Body of pancreas (tissue), 4 donors: ENCODE measurements at regions not wholly inside any gene's neighbourhood (a gene's known extent, or its start where the extent isn't known, plus 50 kb on each side); places are given as distances from the start of the nearest gene placed in this dataset.

Source experiments
- POLR2A ChIP-seq, 3 donors: fragments of 450-650 bp; IDR thresholded peaks; one replicate each; pipeline ENCODE4 v1.6.1; 2016; ENCODE audit warnings: antibody characterized with exemption in 3 of 3, mild to moderate bottlenecking in 2 of 3
- TF ChIP-seq, protein P1 (sequence below), 7 experiments: fragments of 450-650 bp in 4 of 7; fragments of 200-600 bp in 3 of 7; sonication (generic) in 3 of 7; IDR thresholded peaks; one replicate each; pipeline ENCODE4 v1.5.1; 2016 to 2019; ENCODE audit warnings: antibody characterized with exemption in 7 of 7

DNA sequence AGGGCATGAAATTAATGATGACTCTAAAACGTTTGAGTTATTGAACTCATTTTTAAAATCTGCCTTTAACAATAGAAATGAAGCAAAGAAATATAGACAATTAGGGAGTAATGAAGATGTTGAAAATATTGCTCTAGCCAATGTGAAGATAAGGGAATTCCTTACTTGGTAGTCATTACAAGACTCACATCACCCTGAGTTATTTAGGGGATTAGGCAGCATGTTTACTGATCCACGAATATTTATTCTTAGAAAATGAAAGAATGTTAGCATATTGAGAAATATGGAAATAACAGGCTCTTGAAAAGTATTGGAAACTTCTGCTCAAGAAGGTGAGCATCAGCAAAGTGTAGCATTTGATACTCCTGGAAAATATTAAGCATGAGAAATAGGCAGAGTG lies 398.1 kb upstream of the ARPP21 start:
- TF ChIP-seq, protein P1, sequence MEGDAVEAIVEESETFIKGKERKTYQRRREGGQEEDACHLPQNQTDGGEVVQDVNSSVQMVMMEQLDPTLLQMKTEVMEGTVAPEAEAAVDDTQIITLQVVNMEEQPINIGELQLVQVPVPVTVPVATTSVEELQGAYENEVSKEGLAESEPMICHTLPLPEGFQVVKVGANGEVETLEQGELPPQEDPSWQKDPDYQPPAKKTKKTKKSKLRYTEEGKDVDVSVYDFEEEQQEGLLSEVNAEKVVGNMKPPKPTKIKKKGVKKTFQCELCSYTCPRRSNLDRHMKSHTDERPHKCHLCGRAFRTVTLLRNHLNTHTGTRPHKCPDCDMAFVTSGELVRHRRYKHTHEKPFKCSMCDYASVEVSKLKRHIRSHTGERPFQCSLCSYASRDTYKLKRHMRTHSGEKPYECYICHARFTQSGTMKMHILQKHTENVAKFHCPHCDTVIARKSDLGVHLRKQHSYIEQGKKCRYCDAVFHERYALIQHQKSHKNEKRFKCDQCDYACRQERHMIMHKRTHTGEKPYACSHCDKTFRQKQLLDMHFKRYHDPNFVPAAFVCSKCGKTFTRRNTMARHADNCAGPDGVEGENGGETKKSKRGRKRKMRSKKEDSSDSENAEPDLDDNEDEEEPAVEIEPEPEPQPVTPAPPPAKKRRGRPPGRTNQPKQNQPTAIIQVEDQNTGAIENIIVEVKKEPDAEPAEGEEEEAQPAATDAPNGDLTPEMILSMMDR (IDR thresholded peaks at IDR 0.05): no peak
- no peak for TF ChIP-seq POLR2A (IDR thresholded peaks at IDR 0.05)
